Loucy (cell line): ENCODE measurements at regions not wholly inside any gene's neighbourhood (a gene's known extent, or its start where the extent isn't known, plus 50 kb on each side); places are given as distances from the start of the nearest gene placed in this dataset.
A peak's percentile ranks its signal among the peaks of the same experiment; 100 is the strongest.

Source experiments
- H2AFZ ChIP-seq: fragments of 200-600 bp; sonication (generic); 2 replicates; pipeline ENCODE4 v1.6.0; 2016; ENCODE audit warnings: antibody characterized with exemption, mild to moderate bottlenecking, low read length, moderate library complexity
- H3F3A ChIP-seq: fragments of 200-600 bp; 2 replicates; pipeline ENCODE4 v1.6.0; 2016; ENCODE audit warnings: antibody characterized with exemption, low read depth, mild to moderate bottlenecking
- H3K27me3 ChIP-seq: fragments of 200-600 bp; sonication (generic); 2 replicates; pipeline ENCODE4 v1.6.1; 2014; ENCODE audit warnings: low read length, mild to moderate bottlenecking; ENCODE audit not compliant: insufficient read depth, poor library complexity, severe bottlenecking
- H3K36me3 ChIP-seq: fragments of 200-600 bp; sonication (generic); 2 replicates; pipeline ENCODE4 v1.6.1; 2016; ENCODE audit warnings: low read length; ENCODE audit not compliant: insufficient read depth
- H3K4me1 ChIP-seq: fragments of 200-600 bp; sonication (generic); 2 replicates; pipeline ENCODE4 v1.5.1; 2014; ENCODE audit warnings: low read length, mild to moderate bottlenecking; ENCODE audit not compliant: insufficient read depth, poor library complexity, severe bottlenecking
- H3K4me2 ChIP-seq: fragments of 200-600 bp; sonication (generic); 2 replicates; pipeline ENCODE4 v1.6.0; 2014; ENCODE audit warnings: antibody characterized with exemption, low read length, low read depth, mild to moderate bottlenecking; ENCODE audit not compliant: poor library complexity, severe bottlenecking
- H3K4me3 ChIP-seq: fragments of 200-600 bp; sonication (generic); 2 replicates; pipeline ENCODE4 v1.5.1; 2014; ENCODE audit warnings: low read length, mild to moderate bottlenecking, mixed read lengths; ENCODE audit not compliant: poor library complexity, severe bottlenecking
- H3K79me2 ChIP-seq: fragments of 200-600 bp; sonication (generic); 2 replicates; pipeline ENCODE4 v1.6.1; 2014; ENCODE audit warnings: low read length; ENCODE audit not compliant: insufficient read depth
- H3K9ac ChIP-seq: fragments of 200-600 bp; sonication (generic); 2 replicates; pipeline ENCODE4 v1.6.0; 2014; ENCODE audit warnings: mild to moderate bottlenecking, low read depth, low read length, moderate library complexity; ENCODE audit not compliant: poor library complexity, severe bottlenecking
- H3K9me2 ChIP-seq: fragments of 200-600 bp; sonication (generic); replicated peaks from 2 replicates; pipeline ENCODE4 v1.6.1; 2016; ENCODE audit warnings: low read depth, low read length, mixed read lengths
- H3K9me3 ChIP-seq: fragments of 200-600 bp; sonication (generic); 2 replicates; pipeline ENCODE4 v1.6.1; 2014; ENCODE audit warnings: mild to moderate bottlenecking, antibody characterized with exemption, low read length, low read depth; ENCODE audit not compliant: insufficient read depth
- H4K20me1 ChIP-seq: fragments of 200-600 bp; sonication (generic); 2 replicates; pipeline ENCODE4 v1.6.0; 2014; ENCODE audit warnings: antibody characterized with exemption, low read length, mild to moderate bottlenecking; ENCODE audit not compliant: insufficient read depth, poor library complexity, severe bottlenecking
- CTCF ChIP-seq: fragments of 200-600 bp; sonication (generic); conservative IDR thresholded peaks from 2 replicates; pipeline ENCODE4 v1.5.1; 2014; ENCODE audit warnings: mild to moderate bottlenecking, antibody characterized with exemption, low read length
- EZH2phosphoT487 ChIP-seq: fragments of 200-600 bp; IDR thresholded peaks from 2 replicates; pipeline ENCODE4 v1.6.1; 2018; ENCODE audit warnings: antibody characterized with exemption, mild to moderate bottlenecking, moderate library complexity, borderline replicate concordance

DNA sequence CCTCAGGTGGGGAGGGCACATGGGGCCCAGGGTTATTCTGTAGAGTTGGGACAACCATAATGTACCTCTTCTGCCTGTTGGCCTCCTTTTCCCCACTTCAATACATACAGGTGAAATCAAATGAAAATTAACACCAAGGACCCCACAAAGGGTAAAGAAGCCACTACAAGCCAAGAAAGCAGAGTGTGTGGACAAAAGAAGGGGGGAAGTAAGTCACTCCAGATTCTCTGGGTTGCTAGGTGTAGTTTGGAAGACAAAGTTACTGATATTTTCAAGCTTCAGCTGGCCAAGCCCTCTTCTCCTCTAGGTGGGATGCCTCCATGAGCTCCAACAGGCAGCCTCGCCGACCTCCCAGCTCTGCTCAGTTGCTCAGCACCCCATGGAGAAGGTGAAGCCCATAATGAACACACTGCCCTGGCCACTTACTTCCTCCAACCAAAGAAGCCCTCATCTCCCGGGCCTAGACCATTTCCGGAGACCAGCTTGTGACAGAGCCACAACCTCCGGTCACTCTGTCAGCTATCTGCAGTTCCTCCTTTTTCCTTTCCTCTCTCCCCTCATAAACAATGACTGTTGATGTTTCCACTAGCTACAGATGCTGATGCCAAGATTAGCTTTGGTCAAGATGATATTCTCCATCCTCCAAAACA, 66.8 kb upstream of the MED4 start:
- no peak overlapping the region for H3K4me3 ChIP-seq
- no peaks in the 10 kb centered on the region for H3K79me2 ChIP-seq
- no peaks in the 10 kb centered on the region for H3F3A ChIP-seq
- H3K9me2 ChIP-seq: no peaks in the 10 kb centered on the region
- no peaks in the 10 kb centered on the region for H3K36me3 ChIP-seq
- no peaks in the 10 kb centered on the region for H4K20me1 ChIP-seq
- 0 out of 2 replicates have a peak overlapping the region, but pooled peaks have one; percentile 29 for H2AFZ ChIP-seq
- H3K9ac ChIP-seq: no peak overlapping the region
- no peak overlapping the region for H3K4me2 ChIP-seq
- TF ChIP-seq EZH2phosphoT487: no peak
- no peak for TF ChIP-seq CTCF
- H3K9me3 ChIP-seq: no peaks in the 10 kb centered on the region
- H3K27me3 ChIP-seq: no peaks in the 10 kb centered on the region
- H3K4me1 ChIP-seq: peaks cover 26% of the 10 kb centered on the region

- Histone ChIP-seq H3F3A (no peaks in the 10 kb centered on the region), H3K36me3 (no peaks in the 10 kb centered on the region), H3K4me3 (no peak overlapping the region), H3K4me1 (peaks cover 34% of the 10 kb centered on the region), H3K9me2 (no peaks in the 10 kb centered on the region), H3K9me3 (no peaks in the 10 kb centered on the region), H3K79me2 (no peaks in the 10 kb centered on the region), H3K4me2 (no peak overlapping the region), H3K9ac (no peak overlapping the region), H4K20me1 (no peaks in the 10 kb centered on the region), H2AFZ (0 out of 2 replicates have a peak overlapping the region, but pooled peaks have one; percentile 25), H3K27me3 (no peaks in the 10 kb centered on the region)
- TF ChIP-seq CTCF: no peak
- TF ChIP-seq EZH2phosphoT487: no peak
Measured at GRCh38 chr13:48160606-48161278, 65.8 kb upstream of the MED4 start.

DNA sequence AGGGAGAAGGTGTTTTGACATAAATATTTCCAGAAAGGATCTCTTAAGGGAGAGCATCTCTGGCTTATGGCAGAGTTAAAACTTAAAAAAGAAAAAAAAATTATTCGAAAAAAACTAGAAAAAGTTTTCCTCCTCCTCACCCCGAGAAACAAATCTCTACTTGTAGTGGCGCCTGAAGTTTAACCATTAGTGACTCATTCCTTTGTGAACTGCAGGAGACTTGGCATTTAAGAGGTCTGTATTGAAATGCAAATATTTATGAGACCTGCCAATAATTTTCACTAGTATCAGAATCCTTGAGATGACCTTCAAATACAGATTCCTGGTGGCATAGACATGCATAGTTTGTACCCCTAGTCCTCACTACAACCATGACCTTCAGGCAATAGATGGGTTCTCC, 64.9 kb upstream of the MED4 start:
- H3K9me3 ChIP-seq: no peaks in the 10 kb centered on the region
- H3K4me1 ChIP-seq: peaks cover 43% of the 10 kb centered on the region
- H2AFZ ChIP-seq: peak overlapping the region; percentile 3; the same call in 1 of the 2 replicates
- no peak overlapping the region for H3K4me2 ChIP-seq
- H3K79me2 ChIP-seq: no peaks in the 10 kb centered on the region
- H4K20me1 ChIP-seq: no peaks in the 10 kb centered on the region
- no peak overlapping the region for H3K9ac ChIP-seq
- no peaks in the 10 kb centered on the region for H3K36me3 ChIP-seq
- H3K4me3 ChIP-seq: no peak overlapping the region
- no peaks in the 10 kb centered on the region for H3K9me2 ChIP-seq
- no peaks in the 10 kb centered on the region for H3F3A ChIP-seq
- H3K27me3 ChIP-seq: no peaks in the 10 kb centered on the region
- no peak for TF ChIP-seq EZH2phosphoT487
- TF ChIP-seq CTCF: no peak
